Inflammatory macrophage treated with lipopolysaccharide for 4 hours (primary cell): ENCODE measurements at regions not wholly inside any gene's neighbourhood (a gene's known extent, or its start where the extent isn't known, plus 50 kb on each side); places are given as distances from the start of the nearest gene placed in this dataset.

Experiments used
- DNase-seq: peaks from one replicate; pipeline ENCODE4 v3.0.0-alpha.2; 2020

GRCh38 chr9:116067566-116067965 is 86.0 kb upstream of the PAPPA start:
- DNase-seq, result no peak

- no peak for DNase-seq
Observed at GRCh38 chr9:116070256-116070914, 83.2 kb upstream of the PAPPA start.

- DNase-seq, result no peak
Observed at GRCh38 chr9:116072046-116072445, 81.5 kb upstream of the PAPPA start.

GRCh38 chr9:116073826-116074225 is 79.8 kb upstream of the PAPPA start:
- DNase-seq, result no peak

GRCh38 chr9:116074658-116075057 is 78.9 kb upstream of the PAPPA start:
- DNase-seq, result no peak

GRCh38 chr9:116075191-116075590 is 78.4 kb upstream of the PAPPA start:
- no peak for DNase-seq

GRCh38 chr9:116078640-116079039 is 75.0 kb upstream of the PAPPA start:
- DNase-seq, result no peak

- DNase-seq, result no peak
Observed at GRCh38 chr9:116080561-116080960, 73.0 kb upstream of the PAPPA start.

- no peak for DNase-seq
Observed at GRCh38 chr9:116081435-116082115, 72.0 kb upstream of the PAPPA start.

GRCh38 chr9:116083837-116084236 is 69.8 kb upstream of the PAPPA start:
- no peak for DNase-seq

- DNase-seq, result no peak
Observed at GRCh38 chr9:116084497-116084896, 69.1 kb upstream of the PAPPA start.

GRCh38 chr9:116087246-116087645 is 66.3 kb upstream of the PAPPA start:
- DNase-seq, result peak; percentile 47

GRCh38 chr9:116087751-116088194 is 65.8 kb upstream of the PAPPA start:
- DNase-seq, result no peak

- DNase-seq, result no peak
Observed at GRCh38 chr9:116088396-116088795, 65.2 kb upstream of the PAPPA start.

GRCh38 chr9:116090030-116090770 is 63.4 kb upstream of the PAPPA start:
- no peak for DNase-seq

- no peak for DNase-seq
Observed at GRCh38 chr9:116094846-116095245, 58.7 kb upstream of the PAPPA start.

GRCh38 chr9:116095403-116095802 is 58.2 kb upstream of the PAPPA start:
- no peak for DNase-seq

- no peak for DNase-seq
Observed at GRCh38 chr9:116096046-116096445, 57.5 kb upstream of the PAPPA start.

GRCh38 chr9:116096853-116097252 is 56.7 kb upstream of the PAPPA start:
- DNase-seq, result no peak

- DNase-seq, result no peak
Observed at GRCh38 chr9:116098476-116098875, 55.1 kb upstream of the PAPPA start.

GRCh38 chr9:116099821-116100220 is 53.8 kb upstream of the PAPPA start:
- no peak for DNase-seq

- DNase-seq, result no peak
Observed at GRCh38 chr9:116100711-116101121, 52.9 kb upstream of the PAPPA start.

GRCh38 chr9:116101516-116101915 is 52.1 kb upstream of the PAPPA start:
- no peak for DNase-seq

GRCh38 chr9:116102596-116102995 is 51.0 kb upstream of the PAPPA start:
- no peak for DNase-seq
